Adrenal gland (tissue), 5 donors: ENCODE measurements at regions not wholly inside any gene's neighbourhood (a gene's known extent, or its start where the extent isn't known, plus 50 kb on each side); places are given as distances from the start of the nearest gene placed in this dataset.

Source experiments
- CTCF ChIP-seq, 6 experiments: fragments of 450-650 bp in 4 of 6; fragments of 200-600 bp in 2 of 6; sonication (generic) in 1 of 6; IDR thresholded peaks; 1 replicate in 5 of 6; 2 replicates in 1 of 6; pipeline versions ENCODE4 v1.5.1 to v1.8.0; 2016 to 2021; ENCODE audit warnings: antibody characterized with exemption in 6 of 6, mild to moderate bottlenecking in 2 of 6, moderate library complexity in 1 of 6
- POLR2A ChIP-seq, 2 donors: fragments of 450-650 bp; IDR thresholded peaks; one replicate each; pipeline ENCODE4 v1.6.1; 2017; ENCODE audit warnings: antibody characterized with exemption in 2 of 2, mild to moderate bottlenecking in 2 of 2, moderate library complexity in 1 of 2
- donor health status: DM: no; HTN: no; CAD: no.

- TF ChIP-seq CTCF (IDR thresholded peaks at IDR 0.05) (no peak), POLR2A (IDR thresholded peaks at IDR 0.05) (no peak)
These were observed 201.7 kb upstream of the MSX2 start for GRCh38 chr5:174522480-174523260.
